GM12872 (cell line): ENCODE measurements at regions not wholly inside any gene's neighbourhood (a gene's known extent, or its start where the extent isn't known, plus 50 kb on each side); places are given as distances from the start of the nearest gene placed in this dataset.

Experiments used
- TF ChIP-seq, protein P1 (sequence below): IDR thresholded peaks from 3 replicates; pipeline ENCODE4 v1.5.1; 2011; ENCODE audit warnings: low read depth, mild to moderate bottlenecking, low read length, moderate library complexity; ENCODE audit not compliant: insufficient read depth

DNA sequence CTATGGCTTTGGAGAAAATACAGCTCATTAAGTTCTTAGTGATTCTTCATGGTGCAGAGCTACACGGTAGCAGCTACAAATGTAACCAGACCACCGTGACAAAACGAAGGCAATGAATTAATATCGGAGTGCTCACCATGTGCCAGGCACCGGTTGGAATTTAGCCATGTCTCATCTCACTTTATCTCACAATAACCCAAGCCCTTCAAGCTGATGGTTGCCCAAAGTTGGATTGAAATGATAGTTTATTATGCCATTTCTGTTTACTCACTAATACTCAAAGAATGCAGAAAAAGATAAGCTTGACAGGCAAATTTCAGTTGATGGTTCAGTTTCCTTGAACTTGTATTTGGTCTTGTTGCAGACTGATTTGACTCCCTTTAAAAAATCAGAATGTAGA lies 312.6 kb downstream of the SKIDA1 start:
- TF ChIP-seq, protein P1, sequence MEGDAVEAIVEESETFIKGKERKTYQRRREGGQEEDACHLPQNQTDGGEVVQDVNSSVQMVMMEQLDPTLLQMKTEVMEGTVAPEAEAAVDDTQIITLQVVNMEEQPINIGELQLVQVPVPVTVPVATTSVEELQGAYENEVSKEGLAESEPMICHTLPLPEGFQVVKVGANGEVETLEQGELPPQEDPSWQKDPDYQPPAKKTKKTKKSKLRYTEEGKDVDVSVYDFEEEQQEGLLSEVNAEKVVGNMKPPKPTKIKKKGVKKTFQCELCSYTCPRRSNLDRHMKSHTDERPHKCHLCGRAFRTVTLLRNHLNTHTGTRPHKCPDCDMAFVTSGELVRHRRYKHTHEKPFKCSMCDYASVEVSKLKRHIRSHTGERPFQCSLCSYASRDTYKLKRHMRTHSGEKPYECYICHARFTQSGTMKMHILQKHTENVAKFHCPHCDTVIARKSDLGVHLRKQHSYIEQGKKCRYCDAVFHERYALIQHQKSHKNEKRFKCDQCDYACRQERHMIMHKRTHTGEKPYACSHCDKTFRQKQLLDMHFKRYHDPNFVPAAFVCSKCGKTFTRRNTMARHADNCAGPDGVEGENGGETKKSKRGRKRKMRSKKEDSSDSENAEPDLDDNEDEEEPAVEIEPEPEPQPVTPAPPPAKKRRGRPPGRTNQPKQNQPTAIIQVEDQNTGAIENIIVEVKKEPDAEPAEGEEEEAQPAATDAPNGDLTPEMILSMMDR, result no peak

DNA sequence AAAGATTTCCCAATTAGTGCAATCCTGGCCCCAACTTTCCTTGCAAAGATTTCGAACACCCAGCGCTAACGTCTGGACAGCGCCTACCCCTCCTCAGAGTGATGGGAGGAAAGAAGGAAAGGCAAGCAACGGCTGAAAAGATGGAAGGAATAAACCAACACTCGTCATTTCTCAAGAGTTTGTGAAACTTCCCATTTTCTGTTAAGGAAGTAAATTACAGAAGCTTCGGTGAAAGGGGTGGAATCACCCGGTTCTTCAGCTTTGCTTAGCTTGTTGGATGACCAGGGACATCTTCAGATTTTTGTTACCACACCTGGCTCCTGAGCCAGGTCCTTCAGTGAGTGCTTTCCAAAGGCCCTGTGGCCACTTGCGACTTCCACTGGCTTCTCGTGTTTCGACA lies 313.1 kb downstream of the SKIDA1 start:
- TF ChIP-seq, protein P1, result no peak

DNA sequence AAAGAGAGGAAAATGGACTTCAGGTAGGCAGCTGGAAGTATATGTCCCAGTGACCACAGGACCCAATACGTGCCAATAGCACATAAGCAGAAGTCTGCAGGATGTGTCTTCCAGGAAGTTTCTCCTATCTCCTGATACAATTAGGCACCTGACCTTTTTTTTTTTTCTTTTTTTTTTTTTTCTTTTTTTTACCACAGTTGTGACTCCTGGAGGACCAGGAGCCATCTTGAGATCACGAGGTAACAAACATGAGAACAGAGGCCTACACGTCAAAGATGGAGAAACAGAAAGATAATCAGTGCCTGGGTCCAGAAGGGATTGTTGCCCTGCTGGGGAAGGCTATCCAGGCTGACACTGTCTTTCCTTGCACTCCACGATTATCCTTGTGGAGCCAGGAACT lies 312.4 kb upstream of the NEBL start:
- TF ChIP-seq, protein P1, result no peak

- TF ChIP-seq, protein P1, result no peak
Observed at GRCh38 chr10:21208666-21209316, 311.7 kb upstream of the NEBL start.

DNA sequence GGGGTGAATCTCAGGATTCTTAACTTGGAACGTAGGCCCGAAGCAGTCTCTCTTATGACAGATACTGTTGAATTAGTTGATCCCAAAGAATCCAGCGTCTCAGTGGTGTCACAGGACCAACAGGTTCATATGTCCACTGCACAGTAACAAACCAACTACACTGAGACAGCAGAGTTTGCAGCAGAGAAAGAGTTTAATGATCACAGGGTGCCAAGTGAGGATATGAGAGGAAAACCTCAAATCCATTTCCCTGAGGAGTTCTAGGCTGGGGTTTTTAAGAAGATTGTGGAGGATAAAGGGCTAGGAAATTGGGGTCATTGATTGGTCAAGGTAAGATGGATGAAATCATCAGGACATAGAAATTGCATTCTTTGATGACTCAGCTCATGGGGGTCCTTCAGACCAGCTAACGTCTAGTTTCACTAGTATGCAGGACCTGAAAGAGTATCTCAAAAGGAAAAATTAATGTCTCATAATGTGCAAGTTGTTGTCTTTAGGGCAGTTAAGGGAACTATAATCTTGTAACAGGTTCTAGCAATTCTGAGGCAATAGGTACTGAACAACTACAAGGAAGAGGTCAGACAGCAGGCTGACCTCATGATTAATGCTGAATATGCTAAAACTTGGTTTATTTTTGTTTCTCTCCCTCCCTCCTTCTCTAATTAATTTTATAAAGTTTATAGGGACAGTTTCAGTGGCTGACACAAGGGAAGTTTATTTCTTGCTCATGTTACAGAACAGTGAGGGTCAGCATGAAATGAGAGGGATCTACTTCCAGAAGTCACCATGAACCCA lies 310.9 kb upstream of the NEBL start:
- TF ChIP-seq, protein P1, result no peak

DNA sequence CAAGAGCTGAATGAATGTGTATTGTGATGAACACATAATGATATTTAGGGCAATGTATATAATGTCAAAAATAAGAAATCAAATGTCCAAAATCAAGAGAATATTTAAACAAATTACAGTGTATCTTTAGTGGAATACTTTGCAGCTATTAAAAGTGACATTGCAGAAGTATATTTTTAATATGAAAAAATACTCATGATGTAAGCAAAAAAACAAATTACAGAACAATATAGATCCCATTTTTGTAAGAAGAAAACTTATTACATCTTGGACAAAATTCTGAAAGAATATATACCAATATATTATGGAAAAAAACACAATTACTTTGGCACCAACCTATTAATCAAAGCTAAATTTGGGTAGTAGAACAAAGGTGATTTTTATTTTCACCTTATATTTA lies 308.2 kb upstream of the NEBL start:
- TF ChIP-seq, protein P1, result no peak

DNA sequence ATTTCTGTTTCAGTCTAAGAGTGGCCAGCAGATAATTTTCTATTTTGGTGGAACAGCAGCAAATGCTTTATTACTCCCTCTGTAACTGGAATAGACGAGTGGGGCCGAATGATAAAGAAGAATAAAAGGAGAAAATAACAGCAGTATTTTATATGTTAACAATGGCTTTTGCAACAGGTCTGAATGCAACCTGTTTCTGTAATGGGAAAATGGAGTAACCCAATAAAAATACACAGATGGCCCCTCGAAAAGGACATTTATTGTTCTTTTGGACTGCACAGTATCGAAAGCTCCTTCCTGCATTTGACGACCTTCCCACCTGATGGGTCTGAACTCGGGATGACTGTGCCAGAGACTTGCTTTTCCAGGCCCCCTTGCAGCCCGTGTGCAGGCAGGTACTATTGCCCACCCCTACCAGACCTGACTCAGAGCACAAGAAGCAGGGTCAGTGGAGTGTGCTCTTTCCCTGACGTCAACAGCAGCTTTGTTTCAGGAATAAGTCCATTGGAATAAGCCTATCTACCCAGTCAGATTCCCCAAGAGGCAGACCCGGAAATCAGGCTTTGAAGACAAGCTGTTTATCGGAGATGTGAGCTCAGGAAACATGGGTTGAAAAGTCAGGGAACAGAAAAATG lies 306.5 kb upstream of the NEBL start:
- TF ChIP-seq, protein P1, result no peak
